HG02870 (cell line): ENCODE measurements at regions not wholly inside any gene's neighbourhood (a gene's known extent, or its start where the extent isn't known, plus 50 kb on each side); places are given as distances from the start of the nearest gene placed in this dataset.
"Not testable (repeated sequence)": the region's sequence is repeated elsewhere in the genome, so short reads cannot be mapped to it uniquely, and the experiment has no call there.

Experiments
- ATAC-seq: cut with Tn5 transposase; IDR thresholded peaks from one replicate; pipeline ENCODE4 v1.9.1; 2021; ENCODE audit warnings: mild to moderate bottlenecking, moderate library complexity; ENCODE audit not compliant: unreplicated experiment

GRCh38 chr1:238485057-238485911, 594.6 kb upstream of the ZP4 start:
- ATAC-seq, result no peak

GRCh38 chr1:238484121-238484520, 593.4 kb upstream of the ZP4 start:
- no peak for ATAC-seq

GRCh38 chr1:238476841-238477240, 586.1 kb upstream of the ZP4 start:
- ATAC-seq, result no peak

- ATAC-seq, result no peak
Observed at GRCh38 chr1:238475712-238476111, 585.0 kb upstream of the ZP4 start.

DNA sequence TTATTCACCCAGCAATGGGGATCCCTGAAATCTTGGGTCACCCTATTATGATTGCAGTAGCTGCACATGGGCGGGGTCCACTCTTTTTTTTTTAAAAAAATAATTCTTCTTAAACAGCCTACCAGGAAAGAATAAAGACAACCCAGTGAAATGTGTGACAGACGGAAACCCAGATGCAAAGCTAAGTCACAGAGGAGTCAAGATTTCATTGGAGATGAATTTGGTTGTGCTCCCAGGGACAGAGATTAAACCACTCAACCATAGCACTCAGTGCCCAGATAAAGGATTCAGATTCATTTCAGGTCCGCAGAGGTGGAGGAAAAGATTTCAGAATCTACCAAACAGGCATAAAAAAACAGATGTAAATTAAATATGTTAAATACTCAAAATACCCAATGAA, 583.5 kb upstream of the ZP4 start:
- no peak for ATAC-seq

DNA sequence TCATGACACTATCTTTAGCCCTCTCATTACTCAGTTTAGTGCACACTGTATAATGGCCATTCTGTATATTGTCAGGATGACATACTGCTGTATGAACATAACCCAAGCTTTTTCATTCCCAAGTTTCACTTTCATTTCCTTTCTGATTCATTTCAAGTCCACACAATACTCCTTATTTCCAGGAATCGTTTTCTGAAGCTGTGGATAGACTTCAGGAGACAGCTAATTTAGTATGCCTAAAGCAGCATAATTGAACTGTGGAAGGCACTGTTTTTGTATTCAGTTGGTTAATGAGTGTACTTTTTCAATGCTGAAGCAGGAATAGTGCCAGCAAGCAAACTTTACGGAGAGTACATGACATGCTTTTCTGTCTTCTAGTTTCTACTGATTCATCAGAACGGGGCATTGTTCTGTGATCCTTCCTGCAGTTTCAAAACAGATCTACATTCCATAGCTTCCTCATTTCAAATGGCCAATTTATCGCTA, 578.5 kb upstream of the ZP4 start:
- ATAC-seq, result no peak

DNA sequence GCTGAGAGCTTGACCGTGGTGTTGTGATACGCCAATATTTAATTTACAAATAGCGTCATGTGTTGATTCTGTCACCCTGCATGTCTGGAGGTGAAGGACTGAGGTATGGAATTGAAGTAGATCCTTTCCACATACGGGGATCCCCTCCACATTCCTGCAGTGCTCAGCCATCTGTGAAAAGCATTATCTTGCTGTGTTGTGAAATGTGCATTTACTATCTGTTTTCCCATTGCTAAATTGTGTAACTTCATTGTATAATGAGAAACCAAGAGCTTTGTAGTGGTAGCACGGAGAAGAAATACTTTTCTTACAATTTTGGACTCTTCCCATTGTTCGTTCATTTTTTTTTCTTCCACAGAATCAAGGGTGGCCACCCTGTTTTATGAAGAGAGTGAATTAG, 577.3 kb upstream of the ZP4 start:
- no peak for ATAC-seq

DNA sequence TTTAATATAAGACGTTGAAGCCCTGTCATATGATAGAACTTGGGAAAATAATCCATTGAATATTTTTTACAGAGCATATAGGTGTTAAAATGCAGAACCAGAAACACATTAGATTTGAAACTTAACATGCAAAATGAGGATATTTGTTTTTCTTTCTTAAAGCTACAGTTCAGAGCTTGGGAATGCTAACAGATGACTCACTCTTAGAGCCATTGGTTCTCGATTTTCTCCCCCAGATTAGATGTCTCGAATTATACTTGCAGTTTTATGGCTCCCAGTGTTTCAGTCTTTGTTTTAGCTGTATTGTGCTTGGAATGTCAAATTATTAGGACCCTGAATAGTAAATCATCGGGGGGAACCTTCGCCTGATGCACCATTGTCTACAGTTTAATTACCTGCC, 575.7 kb upstream of the ZP4 start:
- no peak for ATAC-seq

- ATAC-seq, result no peak
Observed at GRCh38 chr1:238465449-238465848, 574.7 kb upstream of the ZP4 start.

DNA sequence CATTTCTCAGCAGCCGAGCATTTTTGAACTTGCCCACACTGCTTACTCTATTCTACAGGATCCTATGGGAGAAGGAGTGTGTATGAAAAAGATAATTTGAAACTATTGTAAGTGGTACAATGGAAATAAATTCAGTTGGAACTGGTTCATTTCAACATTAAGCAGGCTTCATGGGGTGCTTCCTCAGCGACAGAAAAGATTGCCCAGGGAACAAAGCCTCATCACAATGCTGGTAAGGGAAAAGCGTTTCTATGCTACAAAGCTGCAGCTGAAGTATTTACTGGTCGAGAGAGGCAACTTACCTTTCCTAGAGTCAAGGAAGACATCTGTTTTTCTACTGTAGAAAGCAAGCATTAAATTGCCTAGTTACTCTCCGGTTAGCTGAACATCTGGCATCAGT, 568.2 kb upstream of the ZP4 start:
- ATAC-seq, result no peak

DNA sequence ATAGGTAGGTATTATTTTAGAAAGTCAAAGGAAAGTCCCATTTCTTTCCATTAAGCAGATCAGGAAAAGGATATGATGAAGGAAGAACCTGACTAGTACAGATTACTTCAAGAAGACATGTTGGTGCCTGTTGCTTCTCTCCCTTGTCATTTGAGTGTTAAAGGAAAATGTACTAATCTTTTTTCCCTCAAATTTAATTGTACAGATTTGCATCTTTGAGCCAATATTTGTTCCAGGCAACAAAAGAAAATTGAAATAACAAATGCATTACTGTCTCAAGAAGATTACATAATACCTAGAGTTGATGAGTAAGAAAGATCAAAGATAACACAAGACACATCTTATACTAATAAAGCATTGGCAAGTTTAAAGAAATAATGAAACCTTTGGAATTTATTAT, 566.9 kb upstream of the ZP4 start:
- ATAC-seq, result no peak

- no peak for ATAC-seq
Observed at GRCh38 chr1:238451781-238452310, 561.1 kb upstream of the ZP4 start.

GRCh38 chr1:238450976-238451375, 560.3 kb upstream of the ZP4 start:
- no peak for ATAC-seq

GRCh38 chr1:238443687-238444086, 553.0 kb upstream of the ZP4 start:
- no peak for ATAC-seq

GRCh38 chr1:238439511-238439910, 548.8 kb upstream of the ZP4 start:
- ATAC-seq, result no peak

DNA sequence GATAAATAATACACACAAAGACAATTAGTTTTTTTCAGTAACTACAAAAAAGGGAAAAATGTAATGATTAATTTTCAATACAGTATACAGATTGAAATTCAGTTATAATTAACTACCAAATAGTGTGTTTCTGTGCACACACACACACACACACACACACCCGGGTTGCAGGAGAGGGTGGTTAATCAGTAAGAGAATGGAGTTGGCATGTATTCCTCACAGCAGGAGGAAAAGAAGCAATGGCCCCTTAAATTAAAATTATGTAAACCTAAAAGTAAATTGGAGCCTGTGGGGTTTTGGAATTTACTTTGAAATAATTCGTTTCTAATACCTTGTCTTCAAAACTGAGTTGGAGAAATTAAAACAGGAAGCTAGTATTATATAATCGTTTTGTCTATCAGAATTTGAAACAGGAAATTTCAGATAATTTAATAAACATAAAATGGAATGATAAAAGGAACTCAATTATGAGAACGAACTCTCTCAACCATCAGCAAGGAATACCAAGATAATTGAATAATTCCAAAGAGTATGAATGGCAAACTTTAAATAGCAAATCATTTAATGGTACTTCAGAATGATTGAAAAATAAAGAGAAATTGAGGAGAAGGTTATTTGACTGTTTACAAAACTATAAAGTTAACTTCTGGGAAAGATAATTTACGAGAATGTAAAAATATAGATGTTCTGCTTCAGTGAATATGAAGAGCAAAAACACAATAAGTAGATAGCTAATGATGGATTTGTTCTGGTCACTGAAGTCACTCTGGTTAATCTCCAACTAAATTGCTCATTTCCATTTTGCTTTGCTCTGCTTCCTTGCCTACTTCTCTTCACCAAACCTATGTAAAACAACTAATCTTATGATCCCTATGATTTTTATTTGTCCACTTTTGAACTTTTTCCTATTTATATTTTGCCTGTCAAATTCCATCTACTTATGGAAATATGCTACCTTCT, 547.9 kb upstream of the ZP4 start:
- no peak for ATAC-seq

GRCh38 chr1:238429703-238430102, 539.0 kb upstream of the ZP4 start:
- ATAC-seq, result not testable (repeated sequence)

- no peak for ATAC-seq
Observed at GRCh38 chr1:238419209-238419608, 528.5 kb upstream of the ZP4 start.

DNA sequence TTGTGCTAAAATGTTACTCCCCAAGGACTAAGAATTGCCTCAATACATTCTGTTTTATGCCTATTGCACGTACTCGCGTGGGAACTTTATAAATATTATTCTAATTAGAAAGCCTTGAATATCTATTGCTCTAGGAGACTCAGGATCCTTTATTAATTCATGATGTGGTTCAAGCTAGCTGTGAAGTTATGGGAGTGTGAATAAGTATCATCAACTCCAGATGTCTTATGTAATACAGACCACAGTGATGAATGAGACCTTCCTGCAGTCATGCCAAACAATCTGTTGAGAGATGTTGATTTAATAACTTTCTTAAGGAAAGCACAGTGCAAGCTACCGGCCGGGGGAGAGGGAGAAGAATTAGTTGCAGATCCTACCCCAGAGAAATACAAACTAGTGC, 519.2 kb upstream of the ZP4 start:
- ATAC-seq, result no peak

DNA sequence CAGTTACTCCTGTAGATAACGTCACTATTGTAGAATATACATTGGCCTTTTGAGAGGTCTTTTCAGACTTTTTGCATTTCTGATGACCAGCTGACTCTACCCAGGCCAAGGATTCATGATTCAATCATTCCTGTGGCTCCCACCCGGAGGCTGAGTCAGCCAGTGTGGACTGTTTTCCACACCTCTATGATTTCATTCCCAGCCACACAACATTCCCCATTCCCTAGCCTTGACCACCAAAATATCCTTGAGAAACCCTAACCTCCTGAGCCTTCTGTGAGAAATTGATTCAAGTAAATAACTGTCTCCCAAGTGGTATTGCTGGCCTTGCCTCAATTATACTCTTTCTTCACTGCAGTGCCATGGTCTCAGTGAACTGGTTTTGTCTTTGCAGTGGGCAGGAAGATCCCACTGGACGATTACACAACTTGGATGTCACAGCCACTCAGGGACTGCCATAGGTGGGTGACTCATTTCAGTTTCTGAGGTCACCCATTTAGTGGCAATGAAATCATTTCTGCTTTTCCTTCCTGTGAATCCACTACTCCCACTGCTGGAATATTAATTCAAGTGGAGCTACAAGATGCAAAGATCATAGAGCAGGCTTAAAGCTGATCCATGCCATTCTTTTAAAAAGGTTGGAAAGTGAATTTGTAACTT, 518.6 kb upstream of the ZP4 start:
- ATAC-seq, result no peak

DNA sequence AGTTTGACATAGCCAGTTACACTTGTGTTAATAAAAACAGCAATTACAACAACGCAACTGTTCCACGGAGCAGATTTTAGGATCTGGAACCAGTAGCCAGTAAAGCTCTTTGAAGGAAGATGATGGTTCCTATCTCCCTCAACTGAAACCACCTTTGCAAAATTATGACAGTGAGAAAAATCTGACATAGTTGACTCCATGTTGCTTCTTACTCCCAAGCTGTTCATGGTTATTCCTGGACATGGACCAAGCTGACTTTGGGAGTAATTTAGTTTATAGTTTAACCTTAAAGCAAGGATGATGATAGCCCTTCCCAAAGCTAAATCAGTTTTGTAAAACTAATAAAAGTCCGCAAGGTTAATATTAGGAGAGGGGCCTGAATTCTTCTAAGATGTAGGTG, 518.0 kb upstream of the ZP4 start:
- no peak for ATAC-seq
